COLO668 (cell line): ENCODE measurements at regions not wholly inside any gene's neighbourhood (a gene's known extent, or its start where the extent isn't known, plus 50 kb on each side); places are given as distances from the start of the nearest gene placed in this dataset.
A peak's percentile ranks its signal among the peaks of the same experiment; 100 is the strongest.
"Not testable (repeated sequence)": the region's sequence is repeated elsewhere in the genome, so short reads cannot be mapped to it uniquely, and the experiment has no call there.

Experiments used
- DNase-seq: peaks from one replicate; lab custom pipeline; 2025; ENCODE audit not compliant: unreplicated experiment; lab: John Stamatoyannopoulos, UW

DNA sequence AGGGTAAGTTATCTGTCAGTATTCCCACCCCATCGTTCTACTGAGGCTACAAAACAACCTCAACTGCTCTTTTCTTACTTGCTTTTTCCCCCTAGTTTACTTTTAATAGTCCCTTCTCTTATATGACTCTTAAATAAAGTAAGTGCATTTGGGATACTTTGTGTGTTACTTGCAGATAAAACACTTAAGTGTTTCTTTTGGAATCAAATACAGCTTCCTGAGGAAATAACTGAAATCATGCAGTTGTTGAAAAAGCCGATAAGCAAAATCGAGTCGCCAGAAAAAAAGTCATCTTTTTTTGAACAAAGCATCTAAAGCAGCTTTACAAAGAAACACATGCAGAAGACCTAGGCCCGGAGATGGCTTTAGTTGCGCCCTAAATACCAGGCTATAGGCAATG, 53.5 kb upstream of the EPB41L4A start:
- no peak for DNase-seq

GRCh38 chr5:112473989-112474388, 54.9 kb upstream of the EPB41L4A start:
- DNase-seq, result no peak

- no peak for DNase-seq
Measured at GRCh38 chr5:112475747-112476365, 56.8 kb upstream of the EPB41L4A start.

DNA sequence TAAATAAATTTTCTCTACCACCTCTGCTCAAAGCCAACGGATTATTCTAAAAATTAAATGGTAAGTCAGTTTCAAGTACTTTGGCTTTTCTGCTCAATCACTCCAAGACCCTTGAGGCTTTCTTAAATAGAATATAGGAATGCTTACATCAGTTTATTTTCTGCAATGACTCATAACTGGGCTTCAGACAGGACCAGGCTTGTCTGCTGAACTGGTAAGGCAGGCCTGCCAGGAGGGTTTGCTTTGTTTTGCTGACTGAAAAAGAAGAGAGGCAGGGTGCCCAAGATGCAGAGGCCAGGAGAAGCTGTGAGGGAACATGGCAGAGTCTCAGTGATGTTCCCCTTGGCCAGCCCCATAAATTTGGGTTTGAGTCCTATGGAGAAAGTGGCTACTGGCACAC, 60.3 kb upstream of the EPB41L4A start:
- no peak for DNase-seq

DNA sequence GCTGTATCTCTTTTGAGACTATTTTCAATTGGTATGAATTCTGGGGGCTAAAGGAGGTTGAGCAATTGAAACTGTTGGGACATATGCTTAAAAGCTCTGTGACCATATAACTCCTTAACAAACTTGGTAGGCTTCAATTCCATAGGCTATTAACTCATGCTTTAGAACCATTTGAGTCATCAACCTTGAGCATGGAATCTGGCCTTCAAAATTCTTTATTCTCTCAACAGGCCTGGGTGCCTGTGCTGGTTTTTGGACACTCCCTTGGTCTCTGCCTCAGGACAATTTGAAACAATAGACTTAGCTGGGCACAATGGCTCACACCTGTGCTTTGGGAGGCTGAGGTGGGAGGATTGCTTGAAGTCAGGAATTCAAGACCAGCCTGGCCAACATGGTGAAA, 61.4 kb upstream of the EPB41L4A start:
- no peak for DNase-seq

DNA sequence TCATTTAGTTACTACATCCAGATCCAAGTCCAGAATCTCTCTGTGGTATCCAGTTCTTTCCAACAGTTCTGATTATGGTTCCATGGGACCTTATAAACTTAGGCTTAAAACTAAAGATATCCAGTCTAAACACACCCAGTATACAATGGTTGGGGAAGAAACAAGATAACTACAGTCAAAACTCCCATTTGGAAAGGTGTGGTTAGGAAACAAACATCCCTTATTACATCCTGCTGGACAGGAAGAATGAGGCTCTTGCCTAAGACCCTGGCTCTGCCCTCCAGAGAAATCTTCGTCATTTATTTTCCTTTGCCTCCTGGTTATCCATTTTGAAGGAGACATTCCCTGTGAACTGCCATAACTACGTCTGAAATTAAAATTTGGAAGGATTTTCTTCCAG, 64.6 kb upstream of the EPB41L4A start:
- DNase-seq, result no peak

- no peak for DNase-seq
Measured at GRCh38 chr5:112485934-112486355, 66.9 kb upstream of the EPB41L4A start.

GRCh38 chr5:112491257-112491656, 72.2 kb upstream of the EPB41L4A start:
- DNase-seq, result no peak

DNA sequence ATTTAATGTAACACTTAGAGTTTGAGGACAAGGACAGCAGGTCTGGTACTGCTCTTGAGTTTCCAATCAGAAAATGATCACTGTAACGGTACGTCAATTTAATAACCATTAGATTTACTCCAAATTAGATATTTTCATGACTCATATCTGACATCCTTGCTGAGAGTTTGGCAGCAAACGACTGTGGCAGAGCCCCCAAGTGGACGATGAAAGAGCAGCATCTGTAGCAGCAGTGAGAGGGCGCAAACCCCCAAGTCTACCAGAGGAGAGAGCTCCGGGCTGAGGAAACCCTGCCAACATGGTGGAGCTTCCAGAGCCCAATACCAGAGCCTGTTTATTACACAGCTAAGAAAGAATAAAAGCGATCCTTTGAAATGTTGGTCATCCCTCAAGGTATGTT, 73.2 kb upstream of the EPB41L4A start:
- DNase-seq, result peak; percentile 1

- not testable (repeated sequence) for DNase-seq
Measured at GRCh38 chr5:112503749-112504501, 84.8 kb upstream of the EPB41L4A start.

DNA sequence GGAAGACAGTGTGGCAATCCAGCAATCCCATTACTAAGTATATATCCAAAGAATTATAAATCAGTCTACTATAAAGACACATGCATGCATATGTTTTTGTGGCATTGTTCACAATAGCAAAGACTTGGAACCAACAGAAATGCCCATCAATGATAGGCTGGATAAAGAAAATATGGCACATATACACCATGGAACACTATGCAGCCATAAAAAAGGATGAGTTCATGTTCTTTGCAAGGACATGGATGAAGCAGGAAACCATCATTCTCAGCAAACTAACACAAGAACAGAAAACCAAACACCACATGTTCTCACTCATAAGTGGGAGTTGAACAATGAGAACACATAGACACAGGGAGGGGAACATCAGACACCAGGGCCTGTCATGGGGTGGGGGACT, 90.0 kb upstream of the EPB41L4A start:
- not testable (repeated sequence) for DNase-seq

- no peak for DNase-seq
Measured at GRCh38 chr5:112511920-112512319, 92.8 kb upstream of the EPB41L4A start.

DNA sequence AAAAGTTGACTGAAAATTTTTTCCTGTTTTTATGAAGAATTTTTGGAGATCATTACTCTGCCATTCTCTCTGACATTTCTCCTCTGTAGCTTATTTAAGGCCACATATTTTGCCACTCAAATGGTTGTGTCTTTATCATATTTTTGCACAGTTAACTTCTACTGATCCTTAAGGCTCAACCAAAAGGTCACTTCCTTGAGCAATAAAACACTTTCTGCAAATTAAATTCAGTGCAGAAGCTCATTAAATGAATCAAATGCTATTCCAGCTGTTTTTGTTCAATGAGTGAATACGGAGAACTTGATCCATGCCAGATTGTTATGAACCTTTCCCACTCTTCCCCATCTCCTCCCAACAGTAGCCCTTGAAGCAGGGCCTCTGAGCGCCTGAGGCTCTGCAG, 93.8 kb upstream of the EPB41L4A start:
- no peak for DNase-seq

- no peak for DNase-seq
Measured at GRCh38 chr5:112514111-112514510, 95.0 kb upstream of the EPB41L4A start.

DNA sequence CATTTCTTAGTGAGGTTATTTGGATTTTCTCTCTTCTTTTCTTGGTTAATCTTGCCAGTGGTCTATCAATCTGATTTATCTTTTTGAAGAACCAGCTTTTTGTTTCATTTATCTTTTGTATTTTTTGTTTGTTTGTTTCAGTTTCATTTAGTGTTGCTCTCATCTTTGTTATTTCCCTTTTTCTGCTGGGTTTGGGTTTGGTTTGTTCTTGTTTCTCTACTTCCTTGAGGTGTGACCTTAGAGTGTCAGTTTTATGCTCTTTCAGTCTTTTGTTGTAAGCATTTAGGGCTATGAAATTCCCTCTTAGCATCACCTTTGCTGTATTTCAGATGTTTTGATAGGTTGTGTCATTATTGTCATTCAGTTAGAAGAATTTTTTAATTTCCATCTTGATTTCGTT, 101.4 kb upstream of the EPB41L4A start:
- DNase-seq, result not testable (repeated sequence)

GRCh38 chr5:112522891-112523673, 104.0 kb upstream of the EPB41L4A start:
- not testable (repeated sequence) for DNase-seq

- not testable (repeated sequence) for DNase-seq
Measured at GRCh38 chr5:112523674-112524263, 104.7 kb upstream of the EPB41L4A start.

GRCh38 chr5:112525217-112525616, 106.1 kb upstream of the EPB41L4A start:
- no peak for DNase-seq

GRCh38 chr5:112528928-112529327, 109.9 kb upstream of the EPB41L4A start:
- DNase-seq, result no peak

GRCh38 chr5:112529525-112529924, 110.4 kb upstream of the EPB41L4A start:
- no peak for DNase-seq

DNA sequence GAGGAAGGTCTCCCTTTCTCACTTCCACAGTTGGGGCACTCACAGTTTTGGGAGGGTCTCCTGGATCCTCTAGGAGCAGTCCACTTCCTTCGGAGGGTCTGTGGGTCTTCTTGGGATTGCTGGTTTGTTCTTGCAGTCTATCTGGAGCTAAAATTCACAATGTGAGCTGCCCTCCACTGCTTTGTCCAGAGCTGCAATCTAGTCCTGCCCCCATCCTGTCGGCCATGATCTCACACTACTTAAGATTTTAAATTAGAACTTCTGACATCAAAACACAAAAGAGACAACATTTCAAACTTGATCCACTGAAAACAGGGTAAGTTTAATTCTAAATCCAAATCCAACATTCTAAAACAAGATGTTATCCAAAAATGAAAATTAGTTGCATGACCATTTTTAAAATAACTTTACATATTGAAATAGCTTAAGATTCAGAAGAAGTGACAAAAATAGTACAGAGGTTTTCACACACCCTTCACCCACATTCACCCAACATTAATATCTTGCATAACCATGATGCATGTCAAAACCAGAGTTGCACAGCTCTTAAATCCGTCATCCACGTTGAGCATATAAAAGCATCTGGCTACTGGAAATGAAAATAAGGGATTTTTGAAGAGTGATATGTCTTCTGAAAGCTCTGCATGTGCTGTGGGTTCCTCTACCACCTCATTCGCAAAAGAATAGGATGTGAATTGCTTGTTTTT, 113.7 kb upstream of the EPB41L4A start:
- no peak for DNase-seq
